H1 (cell line): ENCODE measurements at regions not wholly inside any gene's neighbourhood (a gene's known extent, or its start where the extent isn't known, plus 50 kb on each side); places are given as distances from the start of the nearest gene placed in this dataset.

Source experiments
- CTCF ChIA-PET: fragments of 300-600 bp; sonication (Branson Sonifier 250); formaldehyde crosslinking; loops from one replicate; lab custom pipeline; 2021; ENCODE audit not compliant: partially characterized antibody; lab: Charles Lee
- POLR2A ChIA-PET: fragments of 300-600 bp; sonication (Branson Sonifier 250); formaldehyde crosslinking; loops from one replicate; lab custom pipeline; 2021; ENCODE audit warnings: inconsistent platforms; ENCODE audit not compliant: partially characterized antibody; lab: Charles Lee
- DNase-seq, 2 experiments: peaks; one replicate each; pipeline versions ENCODE4 v3.0.0 to v3.0.0-alpha.2; 2010 to 2022; ENCODE audit warnings: low spot score in 2 of 2, low read depth in 1 of 2, mixed read lengths in 1 of 2
- FAIRE-seq: peaks from 2 replicates; lab custom pipeline; 2011; peaks lifted over from hg19 to GRCh38; lab: Jason Lieb, UNC
- H2AFZ ChIP-seq: 2 replicates; pipeline ENCODE4 v1.8.1; 2012; ENCODE audit warnings: low read length, inconsistent platforms
- H2AK5ac ChIP-seq: 2 replicates; pipeline ENCODE4 v1.6.1; 2013; ENCODE audit warnings: low read depth, low read length
- H2BK120ac ChIP-seq: replicated peaks from 2 replicates; pipeline ENCODE3; 2013; ENCODE audit warnings: low read depth, low read length, inconsistent platforms
- H2BK12ac ChIP-seq: 2 replicates; pipeline ENCODE4 v1.6.1; 2013; ENCODE audit warnings: low read depth, low read length
- H2BK15ac ChIP-seq: 2 replicates; pipeline ENCODE4 v1.6.1; 2013; ENCODE audit warnings: low read length
- H2BK20ac ChIP-seq: 2 replicates; pipeline ENCODE4 v1.6.1; 2013; ENCODE audit warnings: low read length
- H2BK5ac ChIP-seq: 2 replicates; pipeline ENCODE4 v1.6.1; 2013; ENCODE audit warnings: low read depth, low read length
- H3K14ac ChIP-seq: 2 replicates; pipeline ENCODE4 v1.6.1; 2013; ENCODE audit warnings: inconsistent platforms; ENCODE audit not compliant: insufficient read length
- H3K18ac ChIP-seq: 2 replicates; pipeline ENCODE4 v1.6.1; 2013; ENCODE audit warnings: low read length; ENCODE audit errors: extremely low read depth
- H3K23ac ChIP-seq: 2 replicates; pipeline ENCODE4 v1.6.1; 2013; ENCODE audit warnings: inconsistent platforms; ENCODE audit not compliant: insufficient read length
- H3K23me2 ChIP-seq: 2 replicates; pipeline ENCODE4 v1.6.1; 2013; ENCODE audit warnings: low read depth, low read length
- H3K27ac ChIP-seq: 2 replicates; pipeline ENCODE4 v1.6.1; 2011; ENCODE audit warnings: low read depth, low read length, inconsistent platforms
- H3K27me3 ChIP-seq, 4 experiments: replicated peaks in 1 of 4; 1 replicate in 1 of 4; 2 replicates in 3 of 4; pipeline versions ENCODE4 v1.6.1 to v1.8.1; 2011 to 2013; ENCODE audit warnings: low read length in 3 of 4, mild to moderate bottlenecking in 3 of 4, inconsistent platforms in 2 of 4, mixed read lengths in 2 of 4, moderate library complexity in 1 of 4; ENCODE audit not compliant: control insufficient read depth in 3 of 4, insufficient read depth in 3 of 4; ENCODE audit errors: extremely low read depth in 1 of 4
- H3K36me3 ChIP-seq, 4 experiments: 2 replicates each; pipeline versions ENCODE4 v1.6.1 to v1.8.1; 2011 to 2013; ENCODE audit warnings: mild to moderate bottlenecking in 4 of 4, low read length in 3 of 4, moderate library complexity in 2 of 4, control low read depth in 1 of 4, inconsistent platforms in 1 of 4; ENCODE audit not compliant: insufficient read depth in 4 of 4, control insufficient read depth in 2 of 4
- H3K4ac ChIP-seq: replicated peaks from 2 replicates; pipeline ENCODE3; 2013; ENCODE audit warnings: low read length, low read depth, mixed read lengths, inconsistent platforms; ENCODE audit not compliant: insufficient read length
- H3K4me1 ChIP-seq, 4 experiments: replicated peaks in 1 of 4; 1 replicate in 1 of 4; 2 replicates in 3 of 4; pipeline versions ENCODE4 v1.6.1 to v1.8.1; 2011 to 2013; ENCODE audit warnings: low read length in 3 of 4, inconsistent platforms in 2 of 4, mixed read lengths in 1 of 4; ENCODE audit not compliant: insufficient read depth in 4 of 4, control insufficient read depth in 3 of 4
- H3K4me2 ChIP-seq, 2 experiments: 2 replicates each; pipeline versions ENCODE4 v1.6.1 to v1.8.1; 2011 to 2013; ENCODE audit warnings: low read depth in 2 of 2, low read length in 2 of 2, control low read depth in 1 of 2, inconsistent platforms in 1 of 2, mild to moderate bottlenecking in 1 of 2; ENCODE audit not compliant: insufficient read depth in 1 of 2
- H3K4me3 ChIP-seq, 4 experiments: fragments of 200-600, 300-600 bp in 1 of 4; sonication (generic), shearing (Covaris generic), sonication (Bioruptor Twin) in 1 of 4; 2 replicates each; pipeline versions ENCODE4 v1.5.1 to v1.8.1; 2011 to 2016; ENCODE audit warnings: low read length in 4 of 4, low read depth in 3 of 4, control low read depth in 2 of 4, inconsistent platforms in 2 of 4, mild to moderate bottlenecking in 2 of 4, mixed read lengths in 1 of 4, moderate library complexity in 1 of 4; ENCODE audit not compliant: insufficient read depth in 2 of 4; ENCODE audit errors: extremely low read depth in 1 of 4
- H3K56ac ChIP-seq: replicated peaks from 2 replicates; pipeline ENCODE3; 2013; ENCODE audit warnings: low read depth, mild to moderate bottlenecking, mixed read lengths, low read length, inconsistent platforms; ENCODE audit not compliant: insufficient read length
- H3K79me1 ChIP-seq: 2 replicates; pipeline ENCODE4 v1.6.1; 2013; ENCODE audit warnings: low read depth, low read length, control low read depth
- H3K79me2 ChIP-seq, 2 experiments: 2 replicates each; pipeline versions ENCODE4 v1.6.1 to v1.8.1; 2012 to 2013; ENCODE audit warnings: low read length in 2 of 2, mild to moderate bottlenecking in 2 of 2, inconsistent platforms in 1 of 2; ENCODE audit not compliant: insufficient read depth in 2 of 2, control insufficient read depth in 1 of 2
- H3K9ac ChIP-seq, 4 experiments: replicated peaks in 1 of 4; 1 replicate in 1 of 4; 2 replicates in 3 of 4; pipeline versions ENCODE4 v1.6.1 to v1.8.1; 2011 to 2013; ENCODE audit warnings: low read depth in 3 of 4, low read length in 3 of 4, control low read depth in 2 of 4, mild to moderate bottlenecking in 2 of 4, moderate library complexity in 2 of 4, inconsistent platforms in 1 of 4; ENCODE audit errors: extremely low read depth in 1 of 4
- H3K9me3 ChIP-seq, 2 experiments: 2 replicates each; pipeline versions ENCODE4 v1.6.1 to v1.8.1; 2012 to 2013; ENCODE audit warnings: mild to moderate bottlenecking in 2 of 2, moderate library complexity in 2 of 2, control low read depth in 1 of 2, inconsistent platforms in 1 of 2, low read depth in 1 of 2, low read length in 1 of 2, mixed read lengths in 1 of 2; ENCODE audit not compliant: insufficient read depth in 2 of 2
- H4K20me1 ChIP-seq, 2 experiments: replicated peaks in 1 of 2; 2 replicates each; pipeline versions ENCODE3 to v1.8.1; 2011 to 2013; ENCODE audit warnings: inconsistent platforms in 2 of 2, low read length in 2 of 2, mild to moderate bottlenecking in 1 of 2; ENCODE audit not compliant: insufficient read depth in 2 of 2, control insufficient read depth in 1 of 2
- H4K5ac ChIP-seq: 2 replicates; pipeline ENCODE4 v1.6.1; 2013; ENCODE audit warnings: low read length, low read depth, mixed read lengths, inconsistent platforms; ENCODE audit not compliant: insufficient read length
- H4K8ac ChIP-seq: 2 replicates; pipeline ENCODE4 v1.8.0; 2013; ENCODE audit warnings: mild to moderate bottlenecking, moderate library complexity, low read length, inconsistent platforms; ENCODE audit not compliant: insufficient read depth; ENCODE audit errors: extremely low read depth
- H4K91ac ChIP-seq: replicated peaks from 2 replicates; pipeline ENCODE3; 2013; ENCODE audit warnings: low read length, mixed read lengths, inconsistent platforms; ENCODE audit not compliant: insufficient read length
- CBX8 ChIP-seq: fragments of 300-800, 300-1000 bp; sonication (generic); IDR thresholded peaks from 2 replicates; pipeline ENCODE4 v1.7.1; 2016; ENCODE audit warnings: low read depth, low read length, borderline replicate concordance
- CHD2 ChIP-seq: IDR thresholded peaks from 2 replicates; pipeline ENCODE4 v1.6.1; 2012; ENCODE audit warnings: low read length, improper control_type of control experiment
- CREB1 ChIP-seq: IDR thresholded peaks from 2 replicates; pipeline ENCODE4 v1.6.1; 2012; ENCODE audit warnings: inconsistent platforms
- CTBP2 ChIP-seq: IDR thresholded peaks from 2 replicates; pipeline ENCODE4 v1.7.0; 2011; ENCODE audit warnings: borderline replicate concordance, mild to moderate bottlenecking, moderate library complexity, mixed read lengths, low read length; ENCODE audit not compliant: insufficient read depth, insufficient read length
- SIN3A ChIP-seq, 2 experiments: IDR thresholded peaks in 1 of 2; conservative IDR thresholded peaks in 1 of 2; 2 replicates each; pipeline ENCODE4 v1.6.1; 2011 to 2012; ENCODE audit warnings: low read length in 2 of 2, improper control_type of control experiment in 1 of 2, low read depth in 1 of 2, mild to moderate bottlenecking in 1 of 2
- SP4 ChIP-seq: IDR thresholded peaks from 2 replicates; pipeline ENCODE4 v1.6.1; 2012; ENCODE audit warnings: low read length, inconsistent platforms
- TAF1 ChIP-seq: IDR thresholded peaks from 2 replicates; pipeline ENCODE4 v1.6.1; 2011; ENCODE audit warnings: mild to moderate bottlenecking, low read depth, low read length
- TBP ChIP-seq: IDR thresholded peaks from 2 replicates; pipeline ENCODE4 v1.6.1; 2011; ENCODE audit warnings: low read depth, low read length, improper control_type of control experiment
- TEAD4 ChIP-seq: IDR thresholded peaks from 2 replicates; pipeline ENCODE4 v1.6.1; 2012; ENCODE audit warnings: low read depth, low read length, inconsistent platforms, mixed read lengths
- YY1 ChIP-seq: IDR thresholded peaks from 2 replicates; pipeline ENCODE4 v1.6.1; 2011; ENCODE audit warnings: low read depth, mild to moderate bottlenecking, low read length
- WGBS, 2 experiments: shearing (Covaris generic) in 1 of 2; methylation state at CpG; one replicate each; pipeline versions ENCODE4 v1.1.6 to v1.1.7; 2013 to 2015; ENCODE audit warnings: low lambda C conversion rate in 2 of 2, mixed read lengths in 2 of 2, inconsistent platforms in 1 of 2, low coverage in 1 of 2, missing lambda C conversion rate in 1 of 2; ENCODE audit not compliant: insufficient replicate concordance in 2 of 2, insufficient coverage in 1 of 2, insufficient read length in 1 of 2; ENCODE audit errors: extremely low coverage in 1 of 2, missing lambda C conversion rate in 1 of 2; 5-methylcytosine and 5-hydroxymethylcytosine counted together
- TF ChIP-seq, protein P1 (sequence below): IDR thresholded peaks from 2 replicates; pipeline ENCODE4 v1.6.1; 2012; ENCODE audit warnings: inconsistent platforms
- TF ChIP-seq, protein P2 (sequence below): IDR thresholded peaks from 2 replicates; pipeline ENCODE4 v1.6.1; 2012; ENCODE audit warnings: low read length, inconsistent platforms

GRCh38 chr3:127442506-127442905 lies 148.0 kb downstream of the TPRA1 start:
- H3K79me1 ChIP-seq = no peaks in the 10 kb centered on the region
- no peak overlapping the region for H3K27ac ChIP-seq
- DNase-seq (peak in 1 of 2 experiments; percentile 27), FAIRE-seq (no peak)
- CTCF ChIA-PET = interaction anchor here (0.8 to 2.2 kb wide), 9 partner anchors 10 to 705 kb away, joined by 3 to 6 read pairs (median 3); no protein-coding TSS in a partner anchor
- H3K4me3 ChIP-seq = no peak overlapping the region
- no peak overlapping the region for H2BK20ac ChIP-seq
- no peaks in the 10 kb centered on the region for H4K20me1 ChIP-seq
- WGBS, 2 experiments = 91% methylated on average over 5 of the region's 5 CpGs; no CpG with 5 or more reads in 1 of the 2 experiments
- no peak for TF ChIP-seq CREB1
- TF ChIP-seq CTBP2 = no peak
- TF ChIP-seq, protein P1, sequence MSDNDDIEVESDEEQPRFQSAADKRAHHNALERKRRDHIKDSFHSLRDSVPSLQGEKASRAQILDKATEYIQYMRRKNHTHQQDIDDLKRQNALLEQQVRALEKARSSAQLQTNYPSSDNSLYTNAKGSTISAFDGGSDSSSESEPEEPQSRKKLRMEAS = no peak
- TF ChIP-seq, protein P2, sequence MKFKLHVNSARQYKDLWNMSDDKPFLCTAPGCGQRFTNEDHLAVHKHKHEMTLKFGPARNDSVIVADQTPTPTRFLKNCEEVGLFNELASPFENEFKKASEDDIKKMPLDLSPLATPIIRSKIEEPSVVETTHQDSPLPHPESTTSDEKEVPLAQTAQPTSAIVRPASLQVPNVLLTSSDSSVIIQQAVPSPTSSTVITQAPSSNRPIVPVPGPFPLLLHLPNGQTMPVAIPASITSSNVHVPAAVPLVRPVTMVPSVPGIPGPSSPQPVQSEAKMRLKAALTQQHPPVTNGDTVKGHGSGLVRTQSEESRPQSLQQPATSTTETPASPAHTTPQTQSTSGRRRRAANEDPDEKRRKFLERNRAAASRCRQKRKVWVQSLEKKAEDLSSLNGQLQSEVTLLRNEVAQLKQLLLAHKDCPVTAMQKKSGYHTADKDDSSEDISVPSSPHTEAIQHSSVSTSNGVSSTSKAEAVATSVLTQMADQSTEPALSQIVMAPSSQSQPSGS = no peak
- TF ChIP-seq YY1 = no peak
- no peak for TF ChIP-seq TEAD4
- no peak for TF ChIP-seq TAF1
- TF ChIP-seq TBP = no peak
- TF ChIP-seq CHD2 = no peak
- TF ChIP-seq SIN3A (conservative IDR thresholded peaks at IDR 0.05 in 1 of 2, IDR thresholded peaks at IDR 0.05 in 1 of 2; ENCODE audit: low read depth in 1 of 2, low read length in 2 of 2) = no peak
- no peak for TF ChIP-seq CBX8
- no peak for TF ChIP-seq SP4
- H3K56ac ChIP-seq = no peak overlapping the region
- no peak overlapping the region for H2AFZ ChIP-seq
- H3K14ac ChIP-seq = no peak overlapping the region
- no peaks in the 10 kb centered on the region for H3K36me3 ChIP-seq
- H2BK5ac ChIP-seq = no peak overlapping the region
- H2BK12ac ChIP-seq = no peak overlapping the region
- H4K5ac ChIP-seq = no peak overlapping the region
- no peak overlapping the region for H2AK5ac ChIP-seq
- no peaks in the 10 kb centered on the region for H3K79me2 ChIP-seq
- H3K23me2 ChIP-seq = 0 out of 2 replicates have a peak, but pooled peaks cover 1% of the 10 kb centered on the region
- no peak overlapping the region for H3K4ac ChIP-seq
- no peak overlapping the region for H3K4me2 ChIP-seq
- H3K27me3 ChIP-seq = no peaks in the 10 kb centered on the region
- H3K9ac ChIP-seq = no peak overlapping the region
- H3K4me1 ChIP-seq = no peaks in the 10 kb centered on the region
- H3K18ac ChIP-seq = no peak overlapping the region
- POLR2A ChIA-PET = interaction anchor here (1.5 kb wide), 1 partner anchor 10 kb away, joined by 3 read pairs; no protein-coding TSS in a partner anchor
- H4K91ac ChIP-seq = no peak overlapping the region
- H4K8ac ChIP-seq = no peak overlapping the region
- H2BK15ac ChIP-seq = no peak overlapping the region
- no peaks in the 10 kb centered on the region for H3K9me3 ChIP-seq
- H3K23ac ChIP-seq = no peak overlapping the region
- no peak overlapping the region for H2BK120ac ChIP-seq
